ENCODE measurements at regions not wholly inside any gene's neighbourhood (a gene's known extent, or its start where the extent isn't known, plus 50 kb on each side); places are given as distances from the start of the nearest gene placed in this dataset.

DNA sequence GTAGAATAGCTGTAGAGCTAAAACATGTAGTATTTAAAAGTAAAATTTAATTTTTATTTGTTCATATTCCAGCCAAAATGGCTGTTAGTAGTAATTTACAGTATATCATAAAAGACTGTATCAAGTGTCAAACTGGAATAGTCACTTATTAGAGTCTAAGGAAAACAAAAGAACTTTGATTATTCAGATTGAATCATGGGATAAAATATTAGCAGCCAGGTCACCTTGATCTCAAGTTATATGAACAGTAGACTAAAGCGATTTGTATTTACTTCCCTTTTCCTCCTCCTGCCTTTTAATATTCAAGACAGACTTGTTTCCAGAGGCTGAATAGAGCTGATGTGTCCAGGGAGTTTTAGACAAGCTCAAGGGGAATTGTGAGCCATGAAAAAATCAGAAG is 54.4 kb downstream of the PMAIP1 start:
- DNase-seq, result no peak

Measured in COR-L47 (cell line).